IMR-90 (cell line): ENCODE measurements at regions not wholly inside any gene's neighbourhood (a gene's known extent, or its start where the extent isn't known, plus 50 kb on each side); places are given as distances from the start of the nearest gene placed in this dataset.

Source experiments
- ATAC-seq: fragments of 200-7000 bp; cut with Tn5 transposase; 2 replicates; pipeline ENCODE4 v1.9.1; 2020; ENCODE audit warnings: low read depth, mild to moderate bottlenecking, moderate library complexity
- BruUV-seq: library from RNA; stranded (reverse); fragments of 400-500 nt; replicated peaks from 2 replicates; lab custom pipeline; 2021; lab: Mats Ljungman, UMichigan
- CTCF ChIA-PET: fragments of 300-600 bp; formaldehyde crosslinking; extraction: SDS; loops from one replicate; lab custom pipeline; 2021; ENCODE audit warnings: antibody characterized with exemption; lab: Yijun Ruan, JAX
- POLR2A ChIA-PET: fragments of 300-600 bp; sonication (Branson Sonifier 250); formaldehyde crosslinking; loops from one replicate; lab custom pipeline; 2022; ENCODE audit warnings: antibody characterized with exemption; ENCODE audit not compliant: unreplicated experiment; lab: Charles Lee
- DNase-seq: peaks from one replicate; pipeline ENCODE4 v3.0.0; 2013
- H2AFZ ChIP-seq: replicated peaks from 2 replicates; pipeline ENCODE3; 2013; ENCODE audit warnings: low read length, mild to moderate bottlenecking; ENCODE audit not compliant: poor library complexity
- H2AK5ac ChIP-seq: 2 replicates; pipeline ENCODE4 v1.6.1; 2013; ENCODE audit warnings: low read depth, low read length, inconsistent platforms
- H2AK9ac ChIP-seq: replicated peaks from 2 replicates; pipeline ENCODE3; 2013; ENCODE audit warnings: mild to moderate bottlenecking, low read depth, low read length, moderate library complexity; ENCODE audit not compliant: poor library complexity
- H2BK120ac ChIP-seq: 2 replicates; pipeline ENCODE4 v1.6.1; 2013; ENCODE audit warnings: low read depth, low read length, inconsistent platforms
- H2BK15ac ChIP-seq: 3 replicates; pipeline ENCODE4 v1.6.1; 2013; ENCODE audit warnings: low read depth, low read length, inconsistent platforms
- H2BK20ac ChIP-seq: 2 replicates; pipeline ENCODE4 v1.6.1; 2013; ENCODE audit warnings: low read depth, mild to moderate bottlenecking, inconsistent platforms, low read length, moderate library complexity
- H2BK5ac ChIP-seq: 2 replicates; pipeline ENCODE4 v1.6.1; 2013; ENCODE audit warnings: mild to moderate bottlenecking, low read depth, low read length, inconsistent platforms; ENCODE audit not compliant: poor library complexity, severe bottlenecking
- H3K14ac ChIP-seq: replicated peaks from 2 replicates; pipeline ENCODE4 v1.6.1; 2013; ENCODE audit warnings: low read depth, low read length, inconsistent platforms
- H3K18ac ChIP-seq: 2 replicates; pipeline ENCODE4 v1.6.1; 2013; ENCODE audit warnings: low read depth, low read length, control low read depth
- H3K23ac ChIP-seq: 2 replicates; pipeline ENCODE4 v1.6.1; 2013; ENCODE audit warnings: low read depth, low read length, inconsistent platforms
- H3K27ac ChIP-seq: 2 replicates; pipeline ENCODE4 v1.5.1; 2013; ENCODE audit warnings: mild to moderate bottlenecking, control low read depth, low read length; ENCODE audit not compliant: insufficient read depth
- H3K27me3 ChIP-seq: 2 replicates; pipeline ENCODE4 v1.6.1; 2013; ENCODE audit warnings: low read length; ENCODE audit not compliant: control insufficient read depth, insufficient read depth
- H3K36me3 ChIP-seq: 2 replicates; pipeline ENCODE4 v1.6.1; 2013; ENCODE audit warnings: low read length, mixed read lengths; ENCODE audit not compliant: control insufficient read depth, insufficient read depth
- H3K4ac ChIP-seq: 2 replicates; pipeline ENCODE4 v1.6.1; 2013; ENCODE audit warnings: low read depth, low read length, inconsistent platforms
- H3K4me1 ChIP-seq: 2 replicates; pipeline ENCODE4 v1.6.1; 2013; ENCODE audit warnings: low read length, mixed read lengths; ENCODE audit not compliant: control insufficient read depth, insufficient read depth
- H3K4me2 ChIP-seq: 2 replicates; pipeline ENCODE4 v1.6.1; 2013; ENCODE audit warnings: low read depth, mild to moderate bottlenecking, control low read depth, low read length, moderate library complexity
- H3K4me3 ChIP-seq: 2 replicates; pipeline ENCODE4 v1.5.1; 2013; ENCODE audit warnings: low read depth, mild to moderate bottlenecking, control low read depth, low read length, moderate library complexity; ENCODE audit not compliant: insufficient read depth
- H3K56ac ChIP-seq: 2 replicates; pipeline ENCODE4 v1.6.1; 2013; ENCODE audit warnings: low read length, inconsistent platforms; ENCODE audit not compliant: insufficient read depth; ENCODE audit errors: extremely low read depth
- H3K79me1 ChIP-seq, 2 experiments: 2 replicates each; pipeline ENCODE4 v1.6.1; 2013; ENCODE audit warnings: low read length in 2 of 2, inconsistent platforms in 1 of 2, low read depth in 1 of 2
- H3K9ac ChIP-seq: 2 replicates; pipeline ENCODE4 v1.6.1; 2013; ENCODE audit warnings: low read depth, low read length, control low read depth
- H3K9me1 ChIP-seq: 2 replicates; pipeline ENCODE4 v1.6.1; 2013; ENCODE audit warnings: low read length, inconsistent platforms; ENCODE audit not compliant: insufficient read depth
- H3K9me3 ChIP-seq: 2 replicates; pipeline ENCODE4 v1.6.1; 2013; ENCODE audit warnings: low read length; ENCODE audit not compliant: control insufficient read depth, insufficient read depth
- H4K20me1 ChIP-seq: 2 replicates; pipeline ENCODE4 v1.6.1; 2013; ENCODE audit warnings: low read length, inconsistent platforms; ENCODE audit not compliant: insufficient read depth
- H4K5ac ChIP-seq: 2 replicates; pipeline ENCODE4 v1.6.1; 2013; ENCODE audit warnings: mild to moderate bottlenecking, low read depth, low read length, control low read depth
- H4K8ac ChIP-seq, 2 experiments: 2 replicates each; pipeline ENCODE4 v1.6.1; 2013; ENCODE audit warnings: low read depth in 2 of 2, low read length in 2 of 2, control low read depth in 1 of 2, inconsistent platforms in 1 of 2
- H4K91ac ChIP-seq: 2 replicates; pipeline ENCODE4 v1.6.1; 2013; ENCODE audit warnings: low read depth, low read length, inconsistent platforms; ENCODE audit not compliant: insufficient read depth
- CEBPB ChIP-seq: IDR thresholded peaks from 2 replicates; pipeline ENCODE4 v1.6.1; 2012; ENCODE audit warnings: low read depth, low read length, improper control_type of control experiment
- CHD1 ChIP-seq: IDR thresholded peaks from 2 replicates; pipeline ENCODE4 v1.6.1; 2012; ENCODE audit warnings: low read depth, low read length, improper control_type of control experiment
- CTCF ChIP-seq: conservative IDR thresholded peaks from 2 replicates; pipeline ENCODE4 v1.5.1; 2012; ENCODE audit warnings: mild to moderate bottlenecking, low read depth, low read length, improper control_type of control experiment
- MAZ ChIP-seq: IDR thresholded peaks from 2 replicates; pipeline ENCODE4 v1.6.1; 2012; ENCODE audit warnings: low read depth, mild to moderate bottlenecking, low read length, improper control_type of control experiment, moderate library complexity, borderline replicate concordance
- MXI1 ChIP-seq: IDR thresholded peaks from 2 replicates; pipeline ENCODE4 v1.6.1; 2012; ENCODE audit warnings: low read depth, mild to moderate bottlenecking, low read length, moderate library complexity, borderline replicate concordance
- NFE2L2 ChIP-seq: fragments of 150-350 bp; IDR thresholded peaks from 2 replicates; pipeline ENCODE4 v1.6.1; 2016; ENCODE audit warnings: low read depth, mild to moderate bottlenecking, low read length
- POLR2A ChIP-seq: IDR thresholded peaks from 2 replicates; pipeline ENCODE4 v1.6.1; 2012; ENCODE audit warnings: mild to moderate bottlenecking, low read depth, low read length
- RAD21 ChIP-seq: IDR thresholded peaks from 2 replicates; pipeline ENCODE4 v1.6.1; 2012; ENCODE audit warnings: low read length, improper control_type of control experiment
- RCOR1 ChIP-seq: IDR thresholded peaks from 2 replicates; pipeline ENCODE4 v1.6.1; 2012; ENCODE audit warnings: mild to moderate bottlenecking, low read length, improper control_type of control experiment; ENCODE audit not compliant: insufficient replicate concordance
- RFX5 ChIP-seq: IDR thresholded peaks from 2 replicates; pipeline ENCODE4 v1.8.0; 2012; ENCODE audit warnings: low read depth, mild to moderate bottlenecking, low read length, moderate library complexity
- SMC3 ChIP-seq: fragments of 150-350 bp; IDR thresholded peaks from 2 replicates; pipeline ENCODE4 v1.6.1; 2016; ENCODE audit warnings: low read depth, mild to moderate bottlenecking, antibody characterized with exemption, low read length, moderate library complexity
- USF2 ChIP-seq: fragments of 150-350 bp; IDR thresholded peaks from 2 replicates; pipeline ENCODE4 v1.6.1; 2017; ENCODE audit warnings: mild to moderate bottlenecking, antibody characterized with exemption, low read length, low read depth
- WGBS, 2 experiments: methylation state at CpG; one replicate each; pipeline versions ENCODE4 v1.1.5 to v1.1.7; 2013; ENCODE audit warnings: missing lambda C conversion rate in 2 of 2; ENCODE audit not compliant: insufficient read length in 1 of 2; ENCODE audit errors: extremely low coverage in 2 of 2; 5-methylcytosine and 5-hydroxymethylcytosine counted together
- dilution Hi-C: fragments of 300-500 bp; cut with HindIII; formaldehyde crosslinking; loops from one replicate; pipeline ENCODE4 v1.14.3; 2018; ENCODE audit warnings: low sequenced_read_pairs; ENCODE audit not compliant: unreplicated experiment
- in situ Hi-C: fragments of 300-500 bp; cut with MboI; formaldehyde crosslinking; loops from 3 replicates; pipeline ENCODE4 v1.14.3; 2019; ENCODE audit warnings: low sequenced_read_pairs, inconsistent platforms, mixed read lengths
- intact Hi-C: fragments of 100-400 bp; cut with micrococcal nuclease; formaldehyde crosslinking; loops from 2 replicates; pipeline ENCODE4 v1.10.0; 2022
- TF ChIP-seq, protein P1 (sequence below): fragments of 150-350 bp; IDR thresholded peaks from 2 replicates; pipeline ENCODE4 v1.6.1; 2016; ENCODE audit warnings: low read depth, mild to moderate bottlenecking, low read length, moderate library complexity, borderline replicate concordance

DNA sequence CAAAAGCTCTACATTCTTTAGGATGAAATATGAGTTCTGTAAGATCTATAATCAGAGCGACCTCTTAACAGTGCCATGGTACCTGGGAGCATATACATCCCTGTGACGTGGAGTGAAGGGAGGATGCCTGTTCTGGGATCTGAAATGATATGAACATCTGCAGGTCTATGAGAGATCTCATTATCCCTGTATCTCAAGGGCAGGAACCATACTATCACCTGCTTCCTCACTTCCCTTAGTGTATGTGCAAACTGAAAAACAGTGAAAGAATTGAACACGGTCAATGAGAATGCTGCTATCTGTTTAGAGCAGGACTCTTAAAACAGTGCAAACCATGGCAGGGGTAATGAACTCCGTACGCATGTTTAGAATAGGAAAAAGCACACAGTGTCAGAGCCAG is 364.0 kb downstream of the LPIN1 start:
- no peak overlapping the region; the same call in 1 of the 2 replicates for H4K91ac ChIP-seq
- no peak for TF ChIP-seq RAD21
- TF ChIP-seq SMC3 = no peak
- no peak for TF ChIP-seq MAZ
- TF ChIP-seq POLR2A = no peak
- TF ChIP-seq NFE2L2 = no peak
- no peak for TF ChIP-seq MXI1
- no peak for TF ChIP-seq CHD1
- TF ChIP-seq CEBPB = no peak
- TF ChIP-seq, protein P1, sequence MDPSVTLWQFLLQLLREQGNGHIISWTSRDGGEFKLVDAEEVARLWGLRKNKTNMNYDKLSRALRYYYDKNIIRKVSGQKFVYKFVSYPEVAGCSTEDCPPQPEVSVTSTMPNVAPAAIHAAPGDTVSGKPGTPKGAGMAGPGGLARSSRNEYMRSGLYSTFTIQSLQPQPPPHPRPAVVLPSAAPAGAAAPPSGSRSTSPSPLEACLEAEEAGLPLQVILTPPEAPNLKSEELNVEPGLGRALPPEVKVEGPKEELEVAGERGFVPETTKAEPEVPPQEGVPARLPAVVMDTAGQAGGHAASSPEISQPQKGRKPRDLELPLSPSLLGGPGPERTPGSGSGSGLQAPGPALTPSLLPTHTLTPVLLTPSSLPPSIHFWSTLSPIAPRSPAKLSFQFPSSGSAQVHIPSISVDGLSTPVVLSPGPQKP = no peak
- no peak for TF ChIP-seq RFX5
- TF ChIP-seq USF2 = no peak
- TF ChIP-seq RCOR1 = no peak
- no peak for TF ChIP-seq CTCF
- H2BK5ac ChIP-seq = no peak overlapping the region
- ChIA-PET POLR2A (no interaction called here), CTCF (no interaction called here)
- no peak overlapping the region for H3K23ac ChIP-seq
- no TSS peak for BruUV-seq
- DNase-seq = no peak
- no peaks in the 10 kb centered on the region for H3K9me3 ChIP-seq
- intact Hi-C loops = no loop called here
- no peak overlapping the region; the same call in 1 of the 2 replicates for H3K4me2 ChIP-seq
- no peak overlapping the region for H3K4ac ChIP-seq
- peak overlapping the region; percentile 1; the same call in 1 of the 2 replicates for H3K14ac ChIP-seq
- H2AK5ac ChIP-seq = peak overlapping the region; percentile 48; the same call in 1 of the 2 replicates
- no peak overlapping the region for H4K5ac ChIP-seq
- no peaks in the 10 kb centered on the region for H3K36me3 ChIP-seq
- no peak overlapping the region for H3K4me3 ChIP-seq
- H3K9me1 ChIP-seq = no peaks in the 10 kb centered on the region; the same call in 1 of the 2 replicates
- no peaks in the 10 kb centered on the region for H4K20me1 ChIP-seq
- no peak overlapping the region for H3K9ac ChIP-seq
- no peaks in the 10 kb centered on the region for H3K27me3 ChIP-seq
- H2AFZ ChIP-seq = no peak overlapping the region
- in situ Hi-C loops = no loop called here
- no peaks in the 10 kb centered on the region for H3K79me1 ChIP-seq
- no peak overlapping the region for H3K27ac ChIP-seq
- H3K4me1 ChIP-seq = peaks cover 12% of the 10 kb centered on the region
- H2BK120ac ChIP-seq = no peak overlapping the region
- peak overlapping the region; percentile 22 to 52; a peak in 1 of 4 replicates for H4K8ac ChIP-seq
- H3K18ac ChIP-seq = peak overlapping the region; percentile 11
- no peak for ATAC-seq
- dilution Hi-C loops = no loop called here
- peak overlapping the region; percentile 1; the same call in 1 of the 3 replicates for H2BK15ac ChIP-seq
- peak overlapping the region; percentile 69; the same call in 1 of the 2 replicates for H2BK20ac ChIP-seq
- WGBS, 2 experiments = 100% methylated on average over 1 of the region's 5 CpGs; no CpG with 5 or more reads in 1 of the 2 experiments
- H2AK9ac ChIP-seq = no peak overlapping the region
- no peak overlapping the region for H3K56ac ChIP-seq
